ENCODE measurements at regions not wholly inside any gene's neighbourhood (a gene's known extent, or its start where the extent isn't known, plus 50 kb on each side); places are given as distances from the start of the nearest gene placed in this dataset.
"Not testable (repeated sequence)": the region's sequence is repeated elsewhere in the genome, so short reads cannot be mapped to it uniquely, and the experiment has no call there.

DNA sequence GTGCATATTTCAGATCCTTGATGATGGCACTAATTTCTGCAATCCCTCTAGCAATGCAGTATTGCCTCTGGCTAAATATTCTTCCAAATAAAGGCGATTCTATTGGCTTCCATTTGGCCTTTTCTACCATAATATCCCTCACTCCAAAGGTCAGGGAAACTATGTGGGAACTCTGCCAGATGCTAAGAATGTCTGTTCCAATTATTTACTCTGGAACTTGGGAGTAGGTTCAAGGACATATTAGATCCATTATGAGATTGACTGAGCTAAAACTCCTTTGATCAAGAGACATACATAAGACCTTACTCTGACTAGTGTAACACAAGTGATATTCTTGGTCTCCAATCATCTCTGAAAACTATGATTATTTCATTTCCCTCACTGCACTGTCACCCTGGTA is 674.5 kb upstream of the NECTIN3 start:
- DNase-seq (ENCODE audit: low spot score): no peak

DNA sequence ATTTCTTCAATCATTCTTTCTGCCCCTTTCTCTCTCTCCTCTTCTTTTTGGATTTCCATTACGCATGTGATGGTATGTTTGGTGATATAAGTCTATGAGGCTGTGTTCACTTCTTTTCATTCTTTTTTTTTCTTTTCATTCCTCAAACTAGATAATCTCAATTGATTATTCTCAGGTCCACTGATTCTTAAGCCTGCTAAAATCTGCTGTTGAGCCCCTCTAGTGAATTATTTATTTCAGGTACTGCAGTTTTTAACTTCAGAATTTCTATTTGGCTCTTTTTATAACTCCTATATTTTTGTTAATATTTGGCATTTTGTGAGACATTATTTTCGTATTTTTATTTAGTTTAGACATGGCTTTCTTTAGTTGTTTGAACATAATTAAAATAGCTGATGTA is 671.3 kb upstream of the NECTIN3 start:
- DNase-seq (ENCODE audit: low spot score): no peak

DNA sequence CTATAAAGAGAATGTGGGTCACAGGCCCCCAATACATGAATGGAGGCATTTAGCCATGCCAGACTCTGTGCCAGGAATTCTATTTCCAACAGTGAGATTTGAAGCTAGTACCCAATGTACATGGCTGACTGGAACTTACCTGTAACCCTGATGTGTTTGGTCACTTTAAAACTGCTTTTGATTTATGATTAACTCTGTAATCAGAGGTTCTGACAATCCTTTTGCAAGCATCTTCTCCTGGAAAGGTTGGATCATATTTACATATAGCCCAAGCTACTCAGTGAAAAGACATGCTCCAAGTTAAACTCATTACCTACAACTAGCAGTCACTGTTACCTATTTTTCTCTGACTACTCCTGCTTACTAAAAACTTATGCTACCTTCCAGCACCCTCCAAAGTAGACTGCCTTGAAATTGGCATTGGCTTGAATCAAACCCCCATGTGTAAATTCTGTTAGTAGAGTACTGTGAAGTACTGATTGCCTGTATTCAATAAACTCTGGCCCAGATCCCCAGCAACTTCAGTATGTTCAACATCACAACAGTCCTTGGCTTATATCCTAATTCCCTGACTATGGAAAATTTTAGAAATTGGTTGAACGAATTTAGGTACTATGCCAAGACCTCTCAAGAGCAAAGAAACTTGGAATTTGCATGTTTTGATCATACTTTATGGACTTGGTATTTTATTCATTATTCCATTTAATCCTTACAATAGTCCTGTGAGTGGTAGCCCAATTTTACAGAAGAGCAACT is 665.6 kb upstream of the NECTIN3 start:
- no peak for DNase-seq (ENCODE audit: low spot score)

DNA sequence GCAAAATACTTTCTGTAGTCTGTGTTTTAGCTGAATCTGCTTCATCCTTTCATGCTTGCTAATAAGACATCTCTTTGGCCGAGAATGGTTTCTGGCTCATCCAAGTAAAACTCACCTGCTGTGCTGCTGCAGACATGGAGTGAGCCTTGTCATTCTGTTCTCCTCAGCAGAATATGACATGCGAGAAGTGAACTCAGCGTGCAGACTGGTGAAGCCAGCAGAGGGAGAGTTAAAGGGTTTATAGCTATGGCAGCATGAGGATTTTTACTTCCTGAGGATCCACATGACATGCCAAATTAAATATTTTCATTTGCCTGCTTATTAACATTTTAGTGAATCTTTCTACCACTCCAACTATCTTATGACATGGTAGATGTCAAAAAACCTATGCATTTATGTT is 658.4 kb upstream of the NECTIN3 start:
- DNase-seq (ENCODE audit: low spot score): no peak

DNA sequence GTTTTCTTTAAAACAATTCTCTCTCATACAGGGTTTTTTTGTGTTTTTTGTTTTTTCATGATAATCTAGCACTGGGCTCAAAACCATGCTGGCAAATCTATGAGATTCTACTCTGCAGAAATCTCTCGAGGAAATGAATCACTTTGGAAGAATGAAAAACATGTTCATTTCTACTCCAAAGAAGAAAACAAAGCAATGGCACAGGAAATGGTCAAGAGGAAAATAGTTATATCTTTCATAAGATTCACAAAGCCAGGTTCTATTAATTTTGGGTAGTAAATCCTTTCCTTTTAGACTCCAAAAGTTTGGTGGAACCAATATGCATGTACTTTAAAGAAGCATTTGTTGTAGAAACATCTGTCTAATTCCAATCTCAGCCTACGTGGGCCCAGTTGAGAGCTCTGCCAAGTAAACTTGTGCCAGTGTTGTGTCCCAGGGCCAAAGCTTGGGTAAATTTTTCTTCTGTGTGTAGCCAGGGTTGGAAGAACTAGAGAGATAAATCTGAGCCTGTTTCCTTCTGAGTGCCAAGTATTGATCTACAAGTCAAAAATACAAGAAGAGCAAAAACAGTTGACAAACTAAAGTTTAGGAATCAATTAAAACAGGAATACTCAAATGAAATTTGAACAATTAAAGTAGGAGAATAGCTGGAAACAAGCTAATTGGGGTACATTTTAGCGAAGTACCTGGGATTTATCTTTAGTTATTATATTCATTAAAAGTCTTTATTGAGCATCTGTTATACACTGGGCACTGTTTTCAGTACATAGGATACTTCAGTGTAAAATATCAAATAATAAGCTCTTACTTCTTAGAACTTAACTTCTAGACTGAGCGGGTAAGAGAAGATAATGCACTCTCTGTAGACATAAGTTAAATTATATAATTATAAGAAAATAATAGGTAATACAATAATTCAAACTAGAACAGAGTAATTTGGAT is 657.5 kb upstream of the NECTIN3 start:
- DNase-seq (ENCODE audit: low spot score): no peak

DNA sequence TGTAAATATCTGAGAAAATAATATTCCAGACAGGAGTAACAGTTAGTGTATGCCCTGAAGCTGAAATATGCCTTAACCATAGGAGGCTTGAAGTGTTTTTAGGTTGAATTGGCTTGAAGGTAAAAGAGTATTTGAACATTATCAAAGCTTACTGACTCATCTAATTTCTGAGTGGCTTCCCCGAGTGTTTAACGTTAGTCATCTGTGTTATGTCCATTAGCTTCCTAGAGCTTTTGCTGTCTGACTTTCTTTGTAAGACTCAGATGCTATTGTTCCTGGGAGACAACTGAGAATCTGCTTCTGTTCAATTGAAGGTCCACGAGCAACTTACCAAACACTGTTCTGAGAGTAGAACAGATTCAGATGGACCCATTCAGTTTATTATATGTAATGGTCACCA is 656.8 kb upstream of the NECTIN3 start:
- no peak for DNase-seq (ENCODE audit: low spot score)

DNA sequence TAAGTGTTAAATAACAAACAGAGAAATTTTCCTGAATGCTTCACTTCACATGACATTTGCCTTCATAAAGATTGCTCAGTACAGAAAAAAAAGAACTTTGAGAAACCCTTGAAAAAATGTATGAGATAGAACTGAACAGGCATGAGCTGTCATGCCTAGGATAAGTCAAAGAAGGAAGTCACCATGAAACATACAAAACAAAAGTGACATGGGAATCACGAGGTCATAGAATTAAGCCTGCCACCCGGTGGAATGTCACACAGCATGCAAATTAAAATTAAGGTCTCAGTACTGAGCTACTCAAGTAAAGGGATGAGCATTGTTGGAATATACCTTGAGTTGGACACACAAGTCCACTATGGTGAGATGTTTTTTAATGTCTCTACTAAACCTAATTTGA is 652.5 kb upstream of the NECTIN3 start:
- no peak for DNase-seq (ENCODE audit: low spot score)

DNA sequence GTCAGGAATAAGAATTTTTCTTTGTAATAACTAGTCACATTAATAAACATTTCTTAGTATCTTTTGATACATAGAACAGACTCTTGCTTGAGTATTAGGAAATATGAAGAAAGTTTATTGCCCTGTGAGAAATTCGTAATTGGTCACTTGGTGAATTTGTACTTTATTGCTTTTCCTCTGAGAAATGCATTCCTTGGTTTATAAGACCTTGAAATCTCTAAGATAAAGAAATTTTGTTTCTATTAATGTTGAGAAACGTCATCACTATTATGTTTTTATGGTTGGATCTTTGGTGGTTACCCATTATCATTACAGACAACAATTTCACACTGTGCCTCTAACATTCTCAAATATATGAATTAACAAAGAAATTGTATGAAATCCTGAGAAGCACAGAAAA is 652.0 kb upstream of the NECTIN3 start:
- no peak for DNase-seq (ENCODE audit: low spot score)

DNA sequence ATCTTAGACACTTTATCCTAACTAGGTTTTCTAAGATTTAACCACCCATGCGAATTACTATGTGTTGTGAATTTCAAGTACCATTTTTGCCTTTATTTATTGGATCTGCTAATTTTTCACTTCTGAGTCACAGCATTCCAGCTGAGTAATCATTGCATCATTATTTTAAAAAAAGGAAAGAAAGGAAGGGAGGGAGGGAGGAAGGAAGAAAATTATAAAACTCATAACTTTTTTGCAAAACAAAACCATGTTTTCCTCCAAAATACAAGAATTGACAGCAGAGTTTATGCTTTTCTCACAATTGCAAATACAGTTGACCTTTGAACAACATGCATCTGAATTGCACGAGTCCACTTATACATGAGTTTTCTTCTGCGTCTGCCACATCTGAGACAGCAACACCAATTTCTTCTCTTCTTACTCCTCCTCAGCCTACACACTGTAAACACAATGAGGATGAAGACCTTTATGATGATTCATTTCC is 651.4 kb upstream of the NECTIN3 start:
- no peak for DNase-seq (ENCODE audit: low spot score)

DNA sequence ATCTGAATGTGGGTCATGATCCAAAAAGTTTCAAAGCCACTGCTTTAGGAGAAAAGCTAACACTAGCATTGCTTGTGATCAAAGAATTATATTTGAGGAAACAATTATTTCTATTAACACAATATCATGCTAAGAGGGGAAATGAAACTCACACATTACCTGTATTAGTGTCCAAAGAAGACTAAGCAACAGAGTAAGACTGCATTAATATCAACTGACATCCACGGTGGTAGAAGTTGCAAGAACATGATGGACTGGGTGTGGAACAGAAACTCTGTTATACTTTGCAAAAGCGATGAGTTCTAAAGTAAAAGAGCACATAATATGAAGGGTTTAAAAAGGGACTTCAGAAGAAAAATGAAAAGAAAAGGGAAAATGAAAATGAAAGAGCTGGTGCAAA is 648.3 kb upstream of the NECTIN3 start:
- no peak for DNase-seq (ENCODE audit: low spot score)

DNA sequence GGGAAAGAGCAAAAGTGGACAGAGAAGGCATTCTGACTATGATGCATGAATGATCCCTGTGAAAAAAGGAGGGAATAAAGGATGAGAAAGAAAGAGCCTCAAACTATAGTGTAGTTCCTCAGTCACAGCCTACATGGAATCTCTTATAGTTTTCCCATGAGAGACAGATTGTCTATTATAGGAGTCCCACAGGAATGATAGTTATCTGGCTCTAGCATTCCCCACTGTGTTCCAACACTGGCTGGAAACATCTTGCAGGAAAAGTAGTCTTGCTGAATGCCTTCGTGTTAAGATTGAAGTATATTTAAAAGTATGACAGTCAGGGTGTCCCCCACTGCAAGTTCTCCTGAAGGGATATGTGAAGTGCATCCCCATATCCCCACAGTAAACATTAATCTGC is 641.5 kb upstream of the NECTIN3 start:
- no peak for DNase-seq (ENCODE audit: low spot score)

DNA sequence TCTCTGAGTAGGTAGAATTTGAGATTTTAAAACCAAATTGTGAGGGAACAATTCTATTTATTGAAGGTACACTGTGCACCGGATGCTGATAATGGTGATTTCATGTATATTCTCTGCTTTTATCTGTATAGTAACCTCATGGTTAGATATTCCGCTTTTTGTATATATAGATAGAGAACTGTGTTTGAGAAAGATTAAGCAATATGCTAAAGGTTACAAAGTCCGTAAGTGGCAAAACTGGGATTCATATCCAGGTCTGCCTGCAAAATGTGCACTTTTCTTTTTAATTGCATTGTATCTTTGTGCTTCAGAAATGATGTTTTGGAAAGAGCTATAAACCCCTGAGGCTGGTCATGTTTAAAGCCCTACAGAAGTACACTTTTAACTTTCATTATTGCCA is 635.4 kb upstream of the NECTIN3 start:
- DNase-seq (ENCODE audit: low spot score): no peak

DNA sequence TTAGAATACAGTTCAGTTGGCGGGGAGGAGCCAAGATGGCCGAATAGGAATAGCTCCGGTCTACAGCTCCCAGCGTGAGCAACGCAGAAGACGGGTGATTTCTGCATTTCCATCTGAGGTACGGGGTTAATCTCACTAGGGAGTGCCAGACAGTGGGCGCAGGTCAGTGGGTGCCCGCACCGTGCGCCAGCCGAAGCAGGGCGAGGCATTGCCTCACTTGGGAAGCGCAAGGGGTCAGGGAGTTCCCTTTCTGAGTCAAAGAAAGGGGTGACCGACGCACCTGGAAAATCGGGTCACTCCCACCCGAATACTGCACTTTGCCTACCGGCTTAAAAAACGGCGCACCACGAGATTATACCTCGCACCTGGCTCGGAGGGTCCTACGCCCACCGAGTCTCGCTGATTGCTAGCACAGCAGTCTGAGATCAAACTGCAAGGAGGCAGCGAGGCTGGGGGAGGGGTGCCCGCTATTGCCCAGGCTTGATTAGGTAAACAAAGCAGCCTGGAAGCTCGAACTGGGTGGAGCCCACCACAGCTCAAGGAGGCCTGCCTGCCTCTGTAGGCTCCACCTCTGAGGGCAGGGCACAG is 631.5 kb upstream of the NECTIN3 start:
- DNase-seq (ENCODE audit: low spot score): not testable (repeated sequence)

DNA sequence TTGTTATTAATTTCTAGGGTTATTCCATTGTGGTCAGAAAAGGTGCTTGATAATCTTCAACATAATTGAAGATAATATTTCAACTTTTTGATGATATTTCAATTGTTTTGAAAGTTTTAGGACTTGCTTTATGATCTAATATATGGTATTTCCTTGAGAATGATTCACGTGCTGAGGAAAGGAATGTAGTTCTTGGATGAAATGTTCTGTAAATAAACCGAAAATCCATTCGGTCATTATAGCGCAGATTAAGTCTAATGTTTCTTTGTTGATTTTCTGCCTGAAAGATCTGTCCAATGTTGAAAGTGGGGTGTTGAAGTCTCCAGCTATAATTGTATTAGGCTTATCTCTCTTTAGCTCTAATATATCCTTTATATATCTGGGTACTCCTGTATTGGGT is 617.5 kb upstream of the NECTIN3 start:
- no peak for DNase-seq (ENCODE audit: low spot score)

DNA sequence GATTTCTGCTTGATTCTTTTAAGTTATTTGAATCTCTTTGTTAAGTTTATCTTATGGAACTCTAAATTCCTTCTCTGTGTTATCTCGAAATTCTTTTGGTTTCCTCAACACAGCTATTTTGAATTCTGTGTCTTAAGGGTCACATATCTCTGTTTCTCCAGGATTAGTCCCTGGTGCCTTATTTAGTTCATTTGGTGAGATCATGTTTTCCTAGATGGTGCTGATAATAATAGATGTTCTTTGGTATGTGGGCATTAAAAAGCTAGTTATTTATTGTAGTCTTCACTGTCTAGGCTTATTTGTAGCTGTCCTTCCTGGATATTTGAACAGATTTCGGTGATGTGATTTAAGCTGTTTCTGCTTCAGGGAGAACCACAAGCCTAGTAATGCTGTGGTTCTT is 615.6 kb upstream of the NECTIN3 start:
- DNase-seq (ENCODE audit: low spot score): no peak

DNA sequence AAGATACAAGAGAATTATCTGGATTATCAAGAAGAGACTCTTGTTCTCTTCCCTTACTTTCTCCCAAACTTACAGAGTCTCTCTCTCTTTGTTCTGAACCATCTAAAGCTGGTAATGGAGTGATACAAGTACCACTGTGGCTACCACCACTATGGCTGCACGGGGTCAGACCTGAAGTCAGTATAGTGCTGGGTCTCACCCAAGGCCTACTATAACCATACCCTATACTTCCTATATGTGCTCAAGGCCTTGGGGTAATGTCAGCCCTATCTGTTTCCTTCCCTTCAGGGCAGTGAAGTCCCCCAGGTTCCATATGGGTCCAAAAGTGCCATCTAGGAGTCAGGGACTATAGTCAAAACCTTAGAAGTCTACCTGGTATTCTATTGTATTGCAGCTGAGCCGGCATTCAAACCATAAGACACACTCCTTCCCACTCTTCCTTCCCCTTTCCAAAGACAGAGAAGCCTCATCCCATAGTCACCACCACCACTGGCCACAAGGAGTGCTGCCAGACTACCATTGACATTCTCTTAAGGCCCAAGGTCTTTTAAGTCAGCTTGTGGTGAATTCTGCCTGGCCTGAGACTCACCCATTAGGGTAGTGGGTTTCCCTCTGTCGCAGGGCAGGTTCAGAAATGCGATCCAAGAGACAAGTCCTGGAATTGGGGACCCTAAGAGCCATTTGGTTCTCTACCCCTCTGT is 615.0 kb upstream of the NECTIN3 start:
- no peak for DNase-seq (ENCODE audit: low spot score)

DNA sequence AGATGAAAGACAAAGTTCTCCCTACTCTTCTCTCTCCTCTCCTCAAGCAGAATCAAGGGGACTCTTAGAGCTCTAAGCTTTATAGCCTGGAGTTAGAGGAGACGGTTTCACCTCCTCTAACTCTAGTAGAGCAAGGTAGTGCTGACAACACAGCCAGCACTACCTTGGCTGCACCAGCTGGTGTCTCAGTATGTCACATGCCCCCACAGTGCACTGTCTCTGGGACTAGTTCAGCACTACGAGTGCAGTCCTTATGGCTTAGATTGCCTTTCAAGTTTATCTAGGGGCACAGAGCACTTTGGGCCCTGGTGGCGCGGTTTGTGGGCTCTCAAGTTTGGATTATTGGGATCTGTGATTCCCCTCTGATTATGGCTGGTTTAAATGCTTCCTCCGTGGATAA is 614.1 kb upstream of the NECTIN3 start:
- no peak for DNase-seq (ENCODE audit: low spot score)

DNA sequence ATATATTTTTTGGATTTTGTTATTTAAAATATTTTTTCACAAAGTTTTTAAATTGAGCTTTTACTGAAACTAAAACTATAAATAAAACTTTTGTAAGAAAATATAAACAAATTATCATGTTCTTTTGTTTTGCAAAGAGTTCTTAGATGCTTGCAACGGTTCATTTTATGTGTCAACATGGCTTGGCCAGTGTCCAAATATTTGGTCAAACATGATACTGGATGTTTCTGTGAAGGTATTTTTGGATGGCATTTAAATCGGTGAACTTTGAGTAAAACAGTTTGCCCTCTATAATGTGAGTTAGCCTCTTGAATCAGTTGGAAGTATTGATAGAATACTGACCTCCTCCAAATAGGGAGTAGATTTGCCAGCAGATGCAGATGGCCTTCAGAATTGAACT is 612.6 kb upstream of the NECTIN3 start:
- DNase-seq (ENCODE audit: low spot score): no peak

DNA sequence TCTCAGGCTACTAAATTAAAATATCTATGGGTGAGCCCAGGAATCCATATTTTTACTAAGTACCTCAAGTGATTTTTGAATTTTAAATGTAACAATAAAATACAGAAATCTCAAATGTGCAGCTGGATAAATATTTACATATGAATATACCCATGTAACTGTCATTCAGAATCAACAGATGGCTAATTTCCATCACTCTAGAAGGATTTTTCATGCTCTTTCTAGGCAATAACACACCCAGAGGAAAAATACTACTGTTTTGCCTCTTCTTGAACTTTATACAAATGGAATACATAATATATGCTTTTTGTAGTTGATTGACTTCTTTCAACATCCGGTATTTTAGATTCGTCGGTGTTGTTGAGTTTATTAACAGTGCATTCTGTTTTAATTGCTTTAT is 601.3 kb upstream of the NECTIN3 start:
- DNase-seq (ENCODE audit: low spot score): no peak

DNA sequence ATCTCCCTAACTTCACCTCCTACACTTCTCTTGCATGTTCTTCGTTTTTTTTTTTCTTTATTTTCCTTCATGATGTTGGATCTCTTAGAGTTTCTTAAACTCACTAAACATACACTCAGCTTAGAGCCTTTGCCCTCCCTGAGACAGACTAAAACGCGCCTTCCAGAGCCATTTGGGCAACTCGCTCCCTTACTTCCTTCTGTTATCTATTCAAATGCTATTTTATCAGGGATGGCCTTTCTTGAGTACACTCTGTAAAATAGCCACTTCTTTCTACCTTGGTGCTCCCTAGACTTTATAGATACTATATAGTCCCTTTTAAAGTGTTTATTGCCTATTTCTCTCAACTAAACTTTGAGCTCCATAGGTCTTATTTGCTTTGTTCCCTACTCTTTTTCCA is 598.2 kb upstream of the NECTIN3 start:
- DNase-seq (ENCODE audit: low spot score): no peak

DNA sequence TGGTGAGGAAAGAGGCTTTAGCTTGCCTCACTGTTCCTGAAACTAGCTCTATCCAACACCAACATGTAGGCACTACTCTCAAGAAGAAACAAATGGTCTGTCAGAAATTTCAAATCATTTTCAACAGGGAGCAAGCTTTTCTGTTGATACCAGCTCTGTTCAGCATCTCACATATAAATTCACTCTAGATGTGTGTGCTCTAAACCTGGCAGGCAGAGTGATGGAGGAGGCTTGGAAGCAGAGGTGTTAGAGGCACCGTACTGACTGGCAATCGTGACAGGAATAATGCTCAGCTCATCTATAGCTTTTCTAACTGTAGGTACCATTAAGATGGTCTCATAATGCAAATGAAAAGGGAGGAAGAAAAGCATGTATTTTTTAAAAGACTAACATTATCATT is 597.2 kb upstream of the NECTIN3 start:
- no peak for DNase-seq (ENCODE audit: low spot score)

DNA sequence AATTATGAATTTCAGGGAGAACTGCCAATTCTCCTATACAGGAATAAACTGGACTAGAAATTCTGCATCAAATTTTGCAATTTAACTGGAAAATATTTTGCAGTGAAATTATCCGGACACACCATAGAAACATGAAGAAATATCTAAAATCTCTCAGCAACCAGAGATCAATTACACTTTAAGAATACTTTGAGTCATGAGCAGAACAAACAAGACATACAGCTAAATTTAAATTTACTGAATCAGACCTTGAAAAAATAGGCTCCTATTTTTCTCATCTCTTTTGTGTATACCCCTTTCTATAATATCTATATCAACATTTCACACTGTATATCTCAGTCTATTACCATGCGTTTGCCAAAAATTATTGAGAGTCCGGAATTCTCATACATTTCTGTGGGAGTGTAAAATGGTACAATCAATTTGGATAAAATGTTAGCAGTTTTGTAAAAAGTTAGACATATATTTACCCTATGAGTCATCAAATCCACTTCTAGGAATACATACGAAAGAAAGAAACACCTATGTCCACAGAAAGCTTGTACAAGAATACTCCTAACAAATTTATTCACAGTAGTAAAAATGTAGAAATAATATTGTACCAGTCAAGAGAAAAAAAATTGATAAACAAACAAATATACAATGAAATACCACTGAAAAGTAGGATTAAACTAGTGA is 593.1 kb upstream of the NECTIN3 start:
- DNase-seq (ENCODE audit: low spot score): no peak
